DOHH2 (cell line): ENCODE measurements at regions not wholly inside any gene's neighbourhood (a gene's known extent, or its start where the extent isn't known, plus 50 kb on each side); places are given as distances from the start of the nearest gene placed in this dataset.

Source experiments
- H3F3A ChIP-seq: fragments of 200-600 bp; sonication (generic), shearing (Covaris generic); 2 replicates; pipeline ENCODE4 v1.6.0; 2016; ENCODE audit warnings: antibody characterized with exemption, mild to moderate bottlenecking; ENCODE audit not compliant: control insufficient read depth, insufficient read depth
- H3K27ac ChIP-seq: fragments of 200-600 bp; sonication (generic); 2 replicates; pipeline ENCODE4 v1.5.1; 2014; ENCODE audit warnings: low read depth, mild to moderate bottlenecking, low read length, moderate library complexity
- H3K27me3 ChIP-seq: fragments of 200-600 bp; sonication (generic); 2 replicates; pipeline ENCODE4 v1.6.1; 2014; ENCODE audit warnings: mild to moderate bottlenecking, low read length, mixed read lengths; ENCODE audit not compliant: control insufficient read depth
- H3K36me3 ChIP-seq: fragments of 200-600 bp; sonication (generic); 2 replicates; pipeline ENCODE4 v1.6.1; 2014; ENCODE audit warnings: mild to moderate bottlenecking, low read length, moderate library complexity, mixed read lengths; ENCODE audit not compliant: control insufficient read depth
- H3K4me1 ChIP-seq: fragments of 200-600 bp; sonication (generic); 2 replicates; pipeline ENCODE4 v1.6.1; 2014; ENCODE audit warnings: mild to moderate bottlenecking, low read length, mixed read lengths; ENCODE audit not compliant: control insufficient read depth
- H3K4me2 ChIP-seq: fragments of 200-600 bp; sonication (generic); 2 replicates; pipeline ENCODE4 v1.6.0; 2014; ENCODE audit warnings: mild to moderate bottlenecking, low read length, moderate library complexity
- H3K4me3 ChIP-seq: fragments of 200-600 bp; sonication (generic); 2 replicates; pipeline ENCODE4 v1.5.1; 2014; ENCODE audit warnings: mild to moderate bottlenecking, low read length, mixed read lengths
- H3K79me2 ChIP-seq: fragments of 200-600 bp; sonication (generic); 2 replicates; pipeline ENCODE4 v1.6.1; 2014; ENCODE audit warnings: mild to moderate bottlenecking, low read length, mixed read lengths; ENCODE audit not compliant: control insufficient read depth
- H3K9me2 ChIP-seq: fragments of 200-600 bp; sonication (generic); replicated peaks from 2 replicates; pipeline ENCODE4 v1.6.1; 2014; ENCODE audit warnings: mild to moderate bottlenecking, low read length, mixed read lengths; ENCODE audit not compliant: control insufficient read depth
- H3K9me3 ChIP-seq: fragments of 200-600 bp; sonication (generic); 2 replicates; pipeline ENCODE4 v1.6.1; 2014; ENCODE audit warnings: antibody characterized with exemption, low read length, mixed read lengths; ENCODE audit not compliant: control insufficient read depth, insufficient read depth
- H4K20me1 ChIP-seq: fragments of 200-600 bp; sonication (generic); 2 replicates; pipeline ENCODE4 v1.6.0; 2014; ENCODE audit warnings: low read depth, mild to moderate bottlenecking, antibody characterized with exemption, low read length, moderate library complexity; ENCODE audit not compliant: control insufficient read depth, insufficient read depth
- CTCF ChIP-seq: fragments of 200-600 bp; sonication (generic); IDR thresholded peaks from one replicate; pipeline ENCODE4 v1.5.1; 2014; ENCODE audit warnings: antibody characterized with exemption, mild to moderate bottlenecking, low read depth, low read length; ENCODE audit not compliant: poor library complexity, severe bottlenecking
- EZH2phosphoT487 ChIP-seq: fragments of 200-600 bp; sonication (generic); IDR thresholded peaks from 2 replicates; pipeline ENCODE4 v1.6.1; 2017; ENCODE audit warnings: borderline replicate concordance, mild to moderate bottlenecking, antibody characterized with exemption, low read length, moderate library complexity, mixed read lengths

DNA sequence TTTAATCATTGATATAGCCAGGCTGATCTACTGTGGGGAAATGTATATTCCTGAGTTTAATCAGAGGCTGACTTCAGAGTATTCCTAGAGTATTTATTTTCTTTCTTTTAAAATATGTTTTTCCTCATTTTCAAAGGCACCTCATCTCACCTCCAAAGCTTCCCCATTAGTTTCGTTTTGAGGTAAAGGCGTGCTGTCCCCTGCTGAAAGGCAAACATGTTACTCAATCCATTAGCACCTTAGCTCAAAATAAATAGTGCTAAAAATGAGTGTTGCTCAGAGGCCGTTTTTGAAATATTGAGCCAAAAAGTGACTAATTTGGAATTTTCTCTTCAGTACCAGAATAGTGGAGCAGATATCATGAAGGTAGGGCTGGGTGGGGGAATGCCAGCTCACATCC is 386.2 kb downstream of the SOX11 start:
- TF ChIP-seq CTCF, result no peak
- Histone ChIP-seq H3F3A (no peaks in the 10 kb centered on the region), H3K79me2 (no peaks in the 10 kb centered on the region), H4K20me1 (no peaks in the 10 kb centered on the region), H3K4me2 (no peak overlapping the region), H3K4me3 (no peak overlapping the region), H3K9me2 (no peaks in the 10 kb centered on the region), H3K27ac (no peak overlapping the region), H3K4me1 (no peaks in the 10 kb centered on the region), H3K9me3 (no peaks in the 10 kb centered on the region), H3K36me3 (no peaks in the 10 kb centered on the region), H3K27me3 (no peaks in the 10 kb centered on the region)

- no peak overlapping the region for H3K4me3 ChIP-seq
- no peaks in the 10 kb centered on the region for H4K20me1 ChIP-seq
- H3K4me2 ChIP-seq, result no peak overlapping the region
- no peaks in the 10 kb centered on the region for H3K79me2 ChIP-seq
- no peaks in the 10 kb centered on the region for H3K27me3 ChIP-seq
- no peaks in the 10 kb centered on the region for H3K36me3 ChIP-seq
- no peaks in the 10 kb centered on the region for H3K4me1 ChIP-seq
- H3K27ac ChIP-seq, result no peak overlapping the region
- TF ChIP-seq EZH2phosphoT487 (no peak), CTCF (no peak)
- H3K9me3 ChIP-seq, result no peaks in the 10 kb centered on the region
- H3F3A ChIP-seq, result no peaks in the 10 kb centered on the region
- H3K9me2 ChIP-seq, result no peaks in the 10 kb centered on the region
Observed at GRCh38 chr2:6079405-6079804, 387.2 kb downstream of the SOX11 start.

DNA sequence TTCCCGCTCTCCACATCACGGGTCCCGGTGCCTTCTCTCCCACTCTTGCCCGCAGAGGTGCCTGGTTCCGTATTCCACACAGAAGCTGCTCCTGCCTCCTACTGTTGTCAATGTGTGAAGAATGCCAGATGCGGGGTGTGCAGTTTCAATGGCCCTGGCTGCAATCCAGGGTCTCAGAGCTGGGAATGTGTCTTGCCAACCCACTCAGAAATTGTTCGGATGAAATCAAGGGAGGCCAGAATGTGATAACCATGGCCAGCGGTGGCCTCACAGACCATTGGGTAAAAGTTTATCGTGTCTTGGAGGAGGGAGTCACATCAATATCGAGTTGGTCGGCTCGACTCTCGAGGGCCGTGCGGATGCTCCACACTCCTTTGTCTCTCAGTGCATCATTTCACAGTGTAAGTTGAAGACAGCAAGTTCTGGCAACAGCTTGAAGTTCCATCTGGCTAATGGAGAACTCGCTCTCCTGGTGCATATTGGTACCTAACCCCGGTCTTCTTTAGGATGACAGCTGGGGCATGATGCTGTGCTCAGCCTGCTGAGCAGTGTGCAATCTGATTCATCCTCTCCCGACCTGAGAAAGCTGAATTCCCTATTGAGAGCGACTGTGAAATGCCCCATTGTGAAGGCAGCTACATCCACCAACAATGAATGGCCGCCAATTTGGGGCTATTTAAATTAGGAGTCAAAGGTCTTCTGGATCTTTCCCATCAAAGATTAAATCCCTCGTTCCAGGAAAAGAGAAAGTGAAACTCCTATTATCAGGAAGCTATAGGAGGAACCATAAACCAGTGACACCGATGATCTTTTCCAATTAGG is 389.0 kb downstream of the SOX11 start:
- TF ChIP-seq EZH2phosphoT487 (no peak), CTCF (no peak)
- Histone ChIP-seq H3K79me2 (no peaks in the 10 kb centered on the region), H4K20me1 (no peaks in the 10 kb centered on the region), H3K27me3 (no peaks in the 10 kb centered on the region), H3K9me2 (no peaks in the 10 kb centered on the region), H3F3A (no peaks in the 10 kb centered on the region), H3K4me2 (no peak overlapping the region), H3K4me1 (no peaks in the 10 kb centered on the region), H3K36me3 (no peaks in the 10 kb centered on the region), H3K27ac (no peak overlapping the region), H3K9me3 (no peaks in the 10 kb centered on the region), H3K4me3 (no peak overlapping the region)
